ENCODE measurements at regions not wholly inside any gene's neighbourhood (a gene's known extent, or its start where the extent isn't known, plus 50 kb on each side); places are given as distances from the start of the nearest gene placed in this dataset.

DNA sequence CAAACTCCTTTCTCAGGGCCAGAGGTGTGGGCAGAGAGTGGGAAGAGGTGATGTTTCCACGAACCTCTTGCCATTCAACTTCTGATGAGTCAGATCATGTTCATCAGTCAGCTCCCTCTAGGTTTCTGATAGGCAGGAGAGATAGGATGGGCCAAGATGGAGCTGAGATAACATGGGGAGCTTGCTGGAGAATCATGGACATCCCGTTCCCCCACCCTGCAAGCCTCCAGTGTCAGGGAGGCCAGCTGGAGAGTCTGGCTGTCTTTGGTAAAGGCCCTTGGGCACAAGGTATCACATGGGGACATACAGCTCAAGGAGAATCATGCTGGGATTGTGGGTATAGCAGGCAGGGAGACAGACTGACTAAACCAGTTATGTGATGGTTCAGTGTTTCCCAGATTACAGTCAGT, 136.0 kb upstream of the IRX3 start:
- Mint-ChIP-seq H3K4me1 (no peaks in the 10 kb centered on the region), H3K36me3 (ENCODE audit: insufficient read depth) (no peaks in the 10 kb centered on the region), H3K27me3 (peaks cover 28% of the 10 kb centered on the region), H3K9me3 (no peaks in the 10 kb centered on the region), H3K27ac (ENCODE audit: low read depth) (no peak overlapping the region), H3K4me3 (no peak overlapping the region)
- ATAC-seq (replicated peaks; ENCODE audit: extremely low read depth, poor library complexity, severe bottlenecking): no peak
- no peak for DNase-seq (ENCODE audit: low spot score in 2 of 2)

DNA sequence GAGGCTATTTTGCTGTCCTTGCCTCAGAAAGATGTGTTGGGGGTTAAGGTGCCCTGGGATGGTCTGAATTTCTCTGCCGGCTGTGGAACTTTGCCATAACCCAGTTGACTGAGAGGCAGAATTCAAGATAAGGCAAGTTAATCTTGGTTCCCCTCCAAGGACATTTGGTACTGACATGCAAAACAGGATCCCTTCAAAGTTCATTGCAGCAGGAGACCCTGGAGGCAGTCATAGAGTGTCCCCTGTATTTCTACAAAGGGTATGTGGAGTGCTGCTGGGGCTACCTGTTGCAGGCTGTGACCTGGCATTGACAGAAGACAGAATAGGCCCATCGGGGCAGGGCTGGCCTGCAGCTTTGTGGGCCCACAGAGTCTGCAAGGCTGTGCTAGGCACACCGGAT, 135.6 kb upstream of the IRX3 start:
- H3K36me3 Mint-ChIP-seq (ENCODE audit: insufficient read depth): no peaks in the 10 kb centered on the region
- H3K4me1 Mint-ChIP-seq: no peaks in the 10 kb centered on the region
- H3K27me3 Mint-ChIP-seq: peaks cover 27% of the 10 kb centered on the region
- no peak for DNase-seq (ENCODE audit: low spot score in 2 of 2)
- H3K27ac Mint-ChIP-seq (ENCODE audit: low read depth): no peak overlapping the region
- no peak overlapping the region for H3K4me3 Mint-ChIP-seq
- ATAC-seq (replicated peaks; ENCODE audit: extremely low read depth, poor library complexity, severe bottlenecking): no peak
- H3K9me3 Mint-ChIP-seq: no peaks in the 10 kb centered on the region

DNA sequence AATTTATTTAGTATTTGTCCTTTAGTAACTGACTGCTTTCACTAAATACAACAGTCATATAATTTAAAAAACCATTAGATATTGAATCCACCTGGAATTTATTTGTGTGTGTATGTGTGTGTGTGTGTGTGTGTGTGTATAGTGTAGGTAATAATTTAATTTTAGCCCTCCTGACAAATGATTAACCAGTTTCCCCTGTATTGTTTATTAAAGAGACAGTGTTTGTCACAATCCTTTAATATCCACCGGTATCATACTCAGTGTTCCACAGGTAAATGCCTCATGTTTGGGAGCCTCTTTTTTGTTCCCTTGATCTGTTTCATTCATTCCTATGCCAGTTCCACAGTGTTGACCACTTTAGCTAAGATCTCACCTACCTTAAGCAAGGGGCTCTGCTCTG, 134.6 kb upstream of the IRX3 start:
- ATAC-seq (replicated peaks; ENCODE audit: extremely low read depth, poor library complexity, severe bottlenecking): no peak
- no peak for DNase-seq (ENCODE audit: low spot score in 2 of 2)
- no peaks in the 10 kb centered on the region for H3K4me1 Mint-ChIP-seq
- H3K9me3 Mint-ChIP-seq: no peaks in the 10 kb centered on the region
- peaks cover 18% of the 10 kb centered on the region for H3K27me3 Mint-ChIP-seq
- H3K27ac Mint-ChIP-seq (ENCODE audit: low read depth): no peak overlapping the region
- H3K4me3 Mint-ChIP-seq: no peak overlapping the region
- no peaks in the 10 kb centered on the region for H3K36me3 Mint-ChIP-seq (ENCODE audit: insufficient read depth)

DNA sequence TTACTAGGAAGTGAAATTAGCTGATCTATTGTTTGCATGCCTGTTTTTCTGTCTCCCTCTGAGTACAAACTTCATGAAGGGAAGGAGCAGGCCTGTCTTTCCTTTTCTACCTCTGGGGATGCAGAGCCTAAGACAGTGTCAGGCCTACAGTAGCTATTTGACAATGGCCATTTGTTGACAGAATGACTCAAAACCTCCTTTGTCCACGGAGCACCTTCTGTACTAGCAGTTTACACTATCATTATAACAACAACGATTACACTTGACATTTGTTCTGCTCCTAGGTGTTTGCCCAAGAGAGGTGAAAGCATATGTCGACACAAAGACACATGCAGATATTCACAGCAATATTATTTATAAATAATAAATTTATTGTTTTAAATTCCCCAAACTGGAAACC, 132.3 kb upstream of the IRX3 start:
- Mint-ChIP-seq H3K9me3 (no peaks in the 10 kb centered on the region), H3K4me1 (no peaks in the 10 kb centered on the region), H3K36me3 (ENCODE audit: insufficient read depth) (no peaks in the 10 kb centered on the region), H3K27me3 (peaks cover 21% of the 10 kb centered on the region), H3K27ac (ENCODE audit: low read depth) (no peak overlapping the region), H3K4me3 (no peak overlapping the region)
- DNase-seq (ENCODE audit: low spot score in 2 of 2) (no peak), ATAC-seq (replicated peaks; ENCODE audit: extremely low read depth, poor library complexity, severe bottlenecking) (no peak)

DNA sequence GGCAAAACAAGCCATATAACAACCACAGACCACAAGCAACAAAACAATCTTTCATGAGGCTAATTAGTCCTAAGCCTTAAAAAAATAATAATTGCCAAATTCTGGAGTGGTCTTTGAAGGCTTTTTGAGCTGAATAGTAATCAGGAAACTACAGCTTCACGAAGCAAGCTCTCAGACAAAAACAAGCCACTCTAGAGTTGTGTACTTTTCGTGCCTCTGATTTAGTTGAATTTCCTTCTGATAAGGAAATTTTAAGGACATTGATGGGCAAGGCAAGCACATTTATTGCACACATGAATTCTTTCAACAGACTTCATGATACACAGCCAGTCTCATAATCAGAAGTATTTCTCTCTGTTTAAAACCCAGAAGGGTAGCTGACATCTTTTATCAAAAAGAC, 130.8 kb upstream of the IRX3 start:
- Mint-ChIP-seq H3K36me3 (ENCODE audit: insufficient read depth) (no peaks in the 10 kb centered on the region), H3K27me3 (peaks cover 16% of the 10 kb centered on the region), H3K27ac (ENCODE audit: low read depth) (no peak overlapping the region), H3K4me3 (no peak overlapping the region), H3K4me1 (no peaks in the 10 kb centered on the region), H3K9me3 (no peaks in the 10 kb centered on the region)
- no peak for ATAC-seq (replicated peaks; ENCODE audit: extremely low read depth, poor library complexity, severe bottlenecking)
- no peak for DNase-seq (ENCODE audit: low spot score in 2 of 2)

DNA sequence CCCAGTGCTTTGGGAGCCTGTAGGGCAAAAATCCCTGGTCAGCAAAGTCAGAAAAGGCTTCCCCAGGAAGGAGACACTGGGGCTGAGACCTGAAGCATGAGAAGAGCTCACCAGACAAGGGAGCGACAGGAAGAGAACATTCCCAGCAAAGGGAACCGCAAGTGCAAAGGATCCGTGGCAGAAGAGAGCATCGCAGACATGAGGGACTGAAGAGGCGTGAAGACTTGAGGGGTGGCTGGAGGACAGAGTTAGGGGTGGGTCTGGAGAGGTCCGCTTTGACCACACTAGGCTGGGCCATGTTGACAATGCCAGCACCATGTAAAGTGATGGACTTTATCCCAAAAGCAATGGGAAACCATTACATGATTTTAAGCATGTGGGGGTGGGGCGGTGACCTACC, 128.1 kb upstream of the IRX3 start:
- peaks cover 12% of the 10 kb centered on the region for H3K27me3 Mint-ChIP-seq
- DNase-seq (ENCODE audit: low spot score in 2 of 2) (no peak), ATAC-seq (replicated peaks; ENCODE audit: extremely low read depth, poor library complexity, severe bottlenecking) (no peak)
- H3K4me3 Mint-ChIP-seq: no peak overlapping the region
- no peaks in the 10 kb centered on the region for H3K4me1 Mint-ChIP-seq
- no peaks in the 10 kb centered on the region for H3K9me3 Mint-ChIP-seq
- H3K36me3 Mint-ChIP-seq (ENCODE audit: insufficient read depth): no peaks in the 10 kb centered on the region
- peak overlapping the region; percentile 16 for H3K27ac Mint-ChIP-seq (ENCODE audit: low read depth)

DNA sequence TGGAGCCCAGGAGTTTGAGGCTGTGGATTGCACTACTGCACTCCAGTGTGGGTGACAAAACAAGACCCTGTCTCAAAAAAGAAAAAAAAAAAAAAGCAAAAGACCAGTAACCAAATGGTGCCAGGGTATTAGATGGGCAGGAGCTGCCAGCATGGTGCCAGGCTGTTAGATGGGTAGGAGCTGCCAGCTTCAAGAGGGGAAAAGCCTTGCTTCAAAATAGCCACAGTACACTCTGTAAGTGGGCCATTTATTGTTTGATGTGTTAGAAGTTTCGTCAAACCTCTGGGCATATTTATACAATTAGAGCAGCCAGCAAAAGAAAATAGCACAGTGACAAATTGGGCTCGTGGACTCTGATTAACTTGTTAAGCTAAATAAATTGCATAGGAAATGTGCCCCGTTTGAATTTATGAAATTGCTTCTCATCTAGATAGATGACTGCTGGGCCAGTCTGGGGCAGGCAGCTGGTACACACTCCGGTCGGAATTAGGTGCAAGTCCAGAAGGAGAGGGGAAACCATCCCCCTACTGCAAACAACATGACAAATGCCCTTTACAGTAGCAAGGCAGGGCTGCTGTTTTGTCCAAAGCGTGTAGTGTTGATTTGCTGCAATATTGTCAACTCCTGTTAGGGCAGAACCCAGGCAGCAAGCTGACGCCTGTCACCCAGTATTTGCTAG, 126.3 kb upstream of the IRX3 start:
- no peak for DNase-seq (ENCODE audit: low spot score in 2 of 2)
- no peak overlapping the region for H3K27ac Mint-ChIP-seq (ENCODE audit: low read depth)

DNA sequence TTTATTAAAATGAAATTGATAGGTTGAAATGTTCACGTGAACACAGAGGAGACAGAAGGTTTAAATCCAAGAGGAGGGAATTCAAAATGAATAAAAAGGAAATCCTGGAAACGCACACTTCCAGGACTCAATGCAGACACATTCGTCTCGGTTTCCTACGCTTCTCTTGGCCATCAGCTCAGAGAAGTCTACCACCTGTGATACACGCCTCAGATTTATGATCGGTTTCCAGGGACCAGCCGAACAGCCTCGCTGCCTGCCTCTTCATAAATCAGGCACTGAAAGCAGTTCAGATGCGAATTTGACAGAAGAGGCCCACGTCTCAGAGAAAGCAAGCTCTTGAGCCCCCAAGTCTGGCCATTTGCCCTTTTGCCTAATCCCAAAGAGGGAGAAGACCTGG, 125.5 kb upstream of the IRX3 start:
- H3K9me3 Mint-ChIP-seq: no peaks in the 10 kb centered on the region
- H3K27me3 Mint-ChIP-seq: peaks cover 12% of the 10 kb centered on the region
- H3K4me3 Mint-ChIP-seq: no peak overlapping the region

More for the DNA sequence above, 126.3 kb upstream of the IRX3 start:
- Mint-ChIP-seq H3K27me3 (peaks cover 12% of the 10 kb centered on the region), H3K4me3 (no peak overlapping the region), H3K36me3 (ENCODE audit: insufficient read depth) (no peaks in the 10 kb centered on the region), H3K9me3 (no peaks in the 10 kb centered on the region), H3K4me1 (no peaks in the 10 kb centered on the region)
- ATAC-seq (replicated peaks; ENCODE audit: extremely low read depth, poor library complexity, severe bottlenecking): no peak

DNA sequence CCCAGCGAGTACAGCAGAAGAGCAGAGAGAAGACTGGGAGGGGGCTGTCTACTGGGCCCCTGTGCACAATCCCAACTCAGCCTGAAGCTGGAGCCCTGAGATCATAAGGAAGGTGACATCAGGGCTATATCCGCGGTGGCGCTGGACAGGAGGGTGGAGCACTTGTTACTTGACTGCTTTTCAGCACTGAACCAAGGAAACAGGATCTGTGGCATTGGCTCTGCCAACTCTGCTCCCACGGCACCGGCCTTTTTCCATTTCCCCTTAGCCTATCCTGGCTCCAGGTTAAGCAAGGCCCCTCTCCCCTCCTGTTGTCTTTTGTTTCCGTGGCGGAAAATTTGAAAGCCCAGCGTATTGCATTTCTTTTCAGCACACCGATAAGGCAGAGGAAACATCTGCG, 125.0 kb upstream of the IRX3 start:
- Mint-ChIP-seq H3K36me3 (ENCODE audit: insufficient read depth) (no peaks in the 10 kb centered on the region), H3K27ac (ENCODE audit: low read depth) (no peak overlapping the region), H3K4me1 (no peaks in the 10 kb centered on the region), H3K9me3 (no peaks in the 10 kb centered on the region), H3K4me3 (no peak overlapping the region), H3K27me3 (peaks cover 12% of the 10 kb centered on the region)
- ATAC-seq (replicated peaks; ENCODE audit: extremely low read depth, poor library complexity, severe bottlenecking) (no peak), DNase-seq (ENCODE audit: low spot score in 2 of 2) (no peak)

More for the DNA sequence above, 125.5 kb upstream of the IRX3 start:
- no peak overlapping the region for H3K27ac Mint-ChIP-seq (ENCODE audit: low read depth)
- no peaks in the 10 kb centered on the region for H3K4me1 Mint-ChIP-seq
- no peak for ATAC-seq (replicated peaks; ENCODE audit: extremely low read depth, poor library complexity, severe bottlenecking)
- no peaks in the 10 kb centered on the region for H3K36me3 Mint-ChIP-seq (ENCODE audit: insufficient read depth)
- DNase-seq (ENCODE audit: low spot score in 2 of 2): no peak

DNA sequence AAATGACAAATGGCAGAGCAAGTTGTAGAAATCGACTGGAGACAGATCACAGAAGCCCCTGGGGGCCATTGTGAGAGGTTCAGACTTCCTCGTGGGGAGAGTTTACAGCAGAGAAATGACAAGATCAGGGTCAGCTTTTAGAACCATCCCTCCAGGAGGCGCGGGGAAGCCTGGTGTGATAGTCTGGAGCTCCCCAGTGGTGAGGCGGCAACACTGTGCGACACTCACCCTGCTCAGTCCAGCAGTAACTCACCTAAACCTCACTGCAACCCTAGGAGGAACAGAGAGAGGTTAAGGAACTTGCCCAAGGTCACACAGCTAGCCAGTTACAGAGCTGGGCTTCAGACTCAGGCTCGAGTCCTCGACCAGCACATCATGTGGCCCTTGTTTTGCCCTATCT, 123.4 kb upstream of the IRX3 start:
- no peak for ATAC-seq (replicated peaks; ENCODE audit: extremely low read depth, poor library complexity, severe bottlenecking)
- Mint-ChIP-seq H3K27ac (ENCODE audit: low read depth) (no peak overlapping the region), H3K27me3 (peaks cover 11% of the 10 kb centered on the region), H3K36me3 (ENCODE audit: insufficient read depth) (no peaks in the 10 kb centered on the region), H3K9me3 (no peaks in the 10 kb centered on the region), H3K4me1 (no peaks in the 10 kb centered on the region), H3K4me3 (no peak overlapping the region)
- DNase-seq (ENCODE audit: low spot score in 2 of 2): no peak

DNA sequence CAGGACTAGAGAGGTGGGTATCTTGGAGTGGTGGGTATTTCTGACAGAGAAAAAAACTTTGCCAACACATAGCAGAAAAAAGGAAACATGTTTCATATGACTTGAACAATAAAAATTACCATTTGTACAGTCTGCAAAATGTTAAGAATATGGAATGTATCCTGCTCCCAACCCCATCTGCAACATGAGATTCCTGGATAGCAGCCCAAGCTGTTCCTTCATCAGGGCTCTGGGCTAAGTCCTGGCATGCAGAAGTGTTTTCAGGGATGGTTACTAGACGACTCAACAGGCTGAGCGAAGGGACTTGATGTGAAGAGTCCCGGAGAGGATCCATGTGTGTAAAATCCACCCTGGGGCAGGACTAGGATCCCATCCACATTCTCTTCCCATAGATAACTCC, 121.0 kb upstream of the IRX3 start:
- Mint-ChIP-seq H3K4me1 (no peaks in the 10 kb centered on the region), H3K4me3 (no peak overlapping the region), H3K27ac (ENCODE audit: low read depth) (no peak overlapping the region), H3K27me3 (no peaks in the 10 kb centered on the region), H3K36me3 (ENCODE audit: insufficient read depth) (no peaks in the 10 kb centered on the region), H3K9me3 (no peaks in the 10 kb centered on the region)
- ATAC-seq (replicated peaks; ENCODE audit: extremely low read depth, poor library complexity, severe bottlenecking) (no peak), DNase-seq (ENCODE audit: low spot score in 2 of 2) (no peak)

DNA sequence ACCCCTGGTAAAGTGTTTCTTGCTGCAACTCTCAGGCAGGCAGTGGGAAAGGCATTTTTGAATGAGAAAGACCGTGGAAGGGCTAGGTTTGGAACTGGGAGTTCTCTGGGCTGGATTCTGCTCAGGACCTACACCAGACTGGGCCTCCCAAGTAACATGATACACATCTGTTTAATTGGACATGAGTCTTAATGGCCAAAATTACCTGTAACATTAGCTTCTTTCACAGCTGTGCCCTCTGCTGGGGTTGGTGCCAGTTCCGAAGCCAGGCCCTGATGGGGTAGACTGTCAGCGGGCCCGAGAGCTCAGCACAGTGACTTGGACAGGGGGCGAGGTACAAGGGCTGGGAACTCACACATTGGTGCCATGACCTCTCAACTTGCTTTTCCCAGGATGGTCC, 118.9 kb upstream of the IRX3 start:
- ATAC-seq (replicated peaks; ENCODE audit: extremely low read depth, poor library complexity, severe bottlenecking) (no peak), DNase-seq (ENCODE audit: low spot score in 2 of 2) (no peak)
- Mint-ChIP-seq H3K36me3 (ENCODE audit: insufficient read depth) (no peaks in the 10 kb centered on the region), H3K4me3 (no peak overlapping the region), H3K9me3 (no peaks in the 10 kb centered on the region), H3K27ac (ENCODE audit: low read depth) (no peak overlapping the region), H3K27me3 (peaks cover 1% of the 10 kb centered on the region), H3K4me1 (no peaks in the 10 kb centered on the region)

DNA sequence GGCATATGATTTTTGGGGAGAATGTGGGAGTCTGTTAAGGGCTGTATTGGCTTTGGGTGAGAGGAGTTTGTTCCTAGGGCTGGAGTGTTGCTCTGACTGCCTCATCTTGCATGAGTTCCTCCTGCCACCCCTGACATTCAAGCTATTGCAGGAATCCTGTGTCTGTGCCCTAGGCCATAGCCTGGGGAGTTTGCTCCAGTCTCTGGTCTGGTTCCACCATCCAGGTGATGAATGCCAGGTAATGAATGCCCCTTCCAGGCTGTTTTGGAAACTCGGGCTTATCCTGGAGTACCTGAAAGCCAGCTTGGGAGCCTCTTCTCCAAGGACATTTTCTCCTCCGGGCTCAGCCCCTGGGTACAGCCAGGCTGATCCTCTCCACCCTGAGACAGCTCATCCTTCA, 117.0 kb upstream of the IRX3 start:
- Mint-ChIP-seq H3K27ac (ENCODE audit: low read depth) (no peak overlapping the region), H3K27me3 (peaks cover 13% of the 10 kb centered on the region), H3K9me3 (peaks cover 5% of the 10 kb centered on the region), H3K4me1 (no peaks in the 10 kb centered on the region), H3K36me3 (ENCODE audit: insufficient read depth) (no peaks in the 10 kb centered on the region), H3K4me3 (no peak overlapping the region)
- DNase-seq (ENCODE audit: low spot score in 2 of 2): no peak
- ATAC-seq (replicated peaks; ENCODE audit: extremely low read depth, poor library complexity, severe bottlenecking): no peak

DNA sequence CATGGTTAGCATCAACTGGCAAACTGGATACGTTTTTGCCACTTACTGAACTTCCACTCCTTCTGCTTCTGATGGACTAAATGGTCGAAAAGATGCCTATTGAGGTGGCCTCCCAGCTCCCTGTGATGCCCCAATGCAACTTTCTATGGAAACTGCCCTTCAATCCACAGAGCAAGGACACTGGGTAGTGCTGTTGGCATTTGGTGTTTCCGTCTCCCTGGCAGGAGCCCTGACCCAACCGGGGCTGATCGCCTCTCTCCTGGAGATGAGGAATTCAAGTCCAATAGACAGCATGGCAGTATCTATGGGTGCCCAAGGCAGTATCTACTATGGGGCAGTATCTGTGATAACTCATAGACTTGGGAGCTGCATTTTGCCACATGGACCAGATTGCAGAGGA, 116.3 kb upstream of the IRX3 start:
- no peak overlapping the region for H3K4me3 Mint-ChIP-seq
- no peaks in the 10 kb centered on the region for H3K4me1 Mint-ChIP-seq
- no peak overlapping the region for H3K27ac Mint-ChIP-seq (ENCODE audit: low read depth)
- DNase-seq (ENCODE audit: low spot score in 2 of 2) (no peak), ATAC-seq (replicated peaks; ENCODE audit: extremely low read depth, poor library complexity, severe bottlenecking) (no peak)
- peaks cover 20% of the 10 kb centered on the region for H3K27me3 Mint-ChIP-seq
- peaks cover 5% of the 10 kb centered on the region for H3K9me3 Mint-ChIP-seq
- no peaks in the 10 kb centered on the region for H3K36me3 Mint-ChIP-seq (ENCODE audit: insufficient read depth)
